ENCODE measurements at regions not wholly inside any gene's neighbourhood (a gene's known extent, or its start where the extent isn't known, plus 50 kb on each side); places are given as distances from the start of the nearest gene placed in this dataset.

DNA sequence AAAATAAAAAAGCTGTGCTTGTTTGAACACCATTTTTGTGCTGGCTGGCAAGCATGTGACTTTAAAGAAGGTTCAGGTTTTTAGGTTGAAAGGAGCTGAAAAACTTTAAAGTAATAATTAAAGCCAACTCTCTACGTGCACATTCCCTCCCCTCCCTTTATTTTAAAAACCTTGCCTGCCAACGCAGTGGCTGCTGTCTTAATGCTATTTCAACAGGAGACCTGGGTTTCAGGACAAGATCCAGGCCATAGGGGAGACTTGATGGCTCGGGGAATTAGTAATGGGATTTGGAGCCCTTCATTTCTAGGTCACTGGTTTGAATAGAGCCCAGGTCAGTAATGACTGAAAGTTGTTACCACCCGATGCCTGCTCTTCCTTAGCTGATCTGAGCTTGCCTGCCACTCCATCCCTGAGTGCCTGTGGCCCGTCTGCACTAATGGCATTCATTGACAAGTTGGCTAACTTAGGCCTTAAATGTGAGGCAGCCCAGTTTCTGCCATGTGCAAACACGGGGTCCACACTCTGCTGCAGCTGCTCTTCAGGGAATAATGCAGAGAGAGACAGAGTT is 1233.2 kb upstream of the ZEB2 start:
- H3K27ac ChIP-seq: no peak overlapping the region
- no peak for DNase-seq (ENCODE audit: low spot score)
- ChIA-PET CTCF (interaction anchor here (0.5 to 1.1 kb wide), 8 partner anchors 14 to 1755 kb away, joined by 3 to 5 read pairs (median 3); no protein-coding TSS in a partner anchor), POLR2A (ENCODE audit: low non-redundant PET) (no interaction called here)
- TF ChIP-seq, protein P1, sequence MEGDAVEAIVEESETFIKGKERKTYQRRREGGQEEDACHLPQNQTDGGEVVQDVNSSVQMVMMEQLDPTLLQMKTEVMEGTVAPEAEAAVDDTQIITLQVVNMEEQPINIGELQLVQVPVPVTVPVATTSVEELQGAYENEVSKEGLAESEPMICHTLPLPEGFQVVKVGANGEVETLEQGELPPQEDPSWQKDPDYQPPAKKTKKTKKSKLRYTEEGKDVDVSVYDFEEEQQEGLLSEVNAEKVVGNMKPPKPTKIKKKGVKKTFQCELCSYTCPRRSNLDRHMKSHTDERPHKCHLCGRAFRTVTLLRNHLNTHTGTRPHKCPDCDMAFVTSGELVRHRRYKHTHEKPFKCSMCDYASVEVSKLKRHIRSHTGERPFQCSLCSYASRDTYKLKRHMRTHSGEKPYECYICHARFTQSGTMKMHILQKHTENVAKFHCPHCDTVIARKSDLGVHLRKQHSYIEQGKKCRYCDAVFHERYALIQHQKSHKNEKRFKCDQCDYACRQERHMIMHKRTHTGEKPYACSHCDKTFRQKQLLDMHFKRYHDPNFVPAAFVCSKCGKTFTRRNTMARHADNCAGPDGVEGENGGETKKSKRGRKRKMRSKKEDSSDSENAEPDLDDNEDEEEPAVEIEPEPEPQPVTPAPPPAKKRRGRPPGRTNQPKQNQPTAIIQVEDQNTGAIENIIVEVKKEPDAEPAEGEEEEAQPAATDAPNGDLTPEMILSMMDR (conservative IDR thresholded peaks at IDR 0.05; ENCODE audit: low read depth): no peak

DNA sequence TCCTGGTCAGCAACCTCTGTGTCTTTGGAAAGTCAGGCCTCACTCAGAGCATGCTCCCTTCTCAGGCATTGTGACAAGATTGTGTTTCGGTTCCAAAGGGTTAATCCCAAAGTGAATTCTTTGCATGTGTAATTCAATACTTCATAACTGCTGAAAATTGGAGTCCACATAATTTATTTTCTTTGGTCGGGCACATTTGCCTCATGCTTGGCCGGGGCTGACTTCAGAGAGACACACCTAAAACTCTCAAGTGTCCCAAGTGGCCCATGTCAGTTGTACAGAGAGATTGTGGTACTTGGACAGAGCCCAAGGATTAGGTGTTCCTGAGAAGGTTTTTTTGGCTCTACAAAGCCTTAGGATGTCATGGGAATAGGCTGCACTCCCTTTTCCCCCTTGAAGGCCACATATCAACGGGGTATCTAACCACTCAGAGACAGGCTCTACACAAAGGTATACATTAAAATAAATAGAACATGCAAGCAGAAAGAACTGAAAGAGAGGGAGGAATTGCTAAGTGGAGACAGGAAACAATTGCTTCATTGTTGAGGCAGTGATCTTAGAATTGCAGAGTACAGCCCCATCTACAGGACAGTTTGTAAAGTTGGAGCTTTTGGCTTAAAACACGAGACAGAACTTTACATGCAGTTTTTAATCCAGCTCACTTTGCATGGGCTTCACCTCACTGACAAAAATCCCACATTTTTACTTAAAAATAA is 1232.3 kb upstream of the ZEB2 start:
- no peak overlapping the region for H3K27ac ChIP-seq
- ChIA-PET POLR2A (ENCODE audit: low non-redundant PET) (no interaction called here), CTCF (interaction anchor here (0.6 to 1.1 kb wide), 8 partner anchors 15 to 1754 kb away, joined by 3 to 5 read pairs (median 3); no protein-coding TSS in a partner anchor)

DNA sequence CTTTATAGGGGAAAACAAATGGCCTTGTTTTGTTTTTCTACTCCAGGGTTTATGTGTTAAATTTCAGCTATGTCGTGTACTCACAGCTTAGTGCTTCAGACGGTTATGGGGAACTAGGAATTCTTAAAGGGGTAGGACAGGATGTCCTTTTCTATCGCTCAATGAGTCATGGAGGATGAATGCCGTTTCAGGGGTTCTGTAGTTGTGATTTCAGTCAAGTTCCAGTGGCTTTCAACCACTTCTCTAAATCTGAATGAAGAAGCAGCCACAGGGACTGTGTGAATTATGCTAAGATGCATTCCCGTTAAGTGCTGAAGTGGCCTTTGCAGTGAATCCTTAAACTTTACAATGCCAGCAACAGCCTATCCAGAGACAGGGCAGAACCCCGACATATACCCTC is 1231.7 kb upstream of the ZEB2 start:
- CTCF ChIA-PET: no interaction called here
- TF ChIP-seq, protein P1 (conservative IDR thresholded peaks at IDR 0.05; ENCODE audit: low read depth): no peak
- H3K27ac ChIP-seq: no peak overlapping the region
- POLR2A ChIA-PET (ENCODE audit: low non-redundant PET): no interaction called here
- no peak for DNase-seq (ENCODE audit: low spot score)

More for the DNA sequence above, 1232.3 kb upstream of the ZEB2 start:
- TF ChIP-seq, protein P1 (conservative IDR thresholded peaks at IDR 0.05; ENCODE audit: low read depth): peak; percentile 66
- DNase-seq (ENCODE audit: low spot score): peak; percentile 45

DNA sequence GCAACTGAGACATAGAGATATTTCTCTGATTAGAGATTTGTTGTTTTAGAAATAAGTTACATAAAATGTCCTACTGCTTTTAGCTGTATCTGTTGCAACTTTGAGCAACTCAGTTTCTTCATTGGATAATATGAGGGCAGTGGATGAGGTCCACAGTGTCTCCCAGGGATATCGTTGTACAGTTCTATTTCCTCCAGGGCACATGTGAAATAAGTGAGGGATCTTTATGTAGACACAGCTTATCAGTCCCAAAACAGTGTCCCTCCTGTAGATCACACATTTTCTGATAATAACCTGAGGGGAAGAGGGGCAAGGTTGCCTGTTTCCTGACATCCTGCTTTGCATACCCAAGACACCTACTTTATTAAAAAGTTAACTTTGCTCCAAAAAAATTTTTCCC is 1231.2 kb upstream of the ZEB2 start:
- TF ChIP-seq, protein P1 (conservative IDR thresholded peaks at IDR 0.05; ENCODE audit: low read depth): no peak
- CTCF ChIA-PET: no interaction called here
- no peak for DNase-seq (ENCODE audit: low spot score)
- no peak overlapping the region for H3K27ac ChIP-seq
- POLR2A ChIA-PET (ENCODE audit: low non-redundant PET): no interaction called here

DNA sequence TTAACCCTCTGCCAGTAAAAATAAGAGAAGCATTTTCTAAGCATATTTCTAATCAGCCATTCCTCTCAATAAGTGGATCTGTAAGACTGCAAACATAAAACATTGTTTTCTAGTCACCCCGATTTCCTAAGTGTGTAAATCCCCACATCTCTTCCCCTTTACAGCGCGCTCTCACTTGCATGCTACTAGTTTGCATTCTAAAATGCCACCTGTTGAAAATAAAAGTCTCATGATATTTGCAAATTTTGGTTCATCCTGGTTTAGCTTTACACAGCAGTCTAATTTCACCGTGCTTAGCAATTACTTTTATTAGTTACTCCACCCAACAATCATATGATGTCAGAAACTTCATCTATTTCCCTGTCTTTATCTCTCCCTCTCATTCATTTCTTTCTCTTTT is 1230.7 kb upstream of the ZEB2 start:
- TF ChIP-seq, protein P1 (conservative IDR thresholded peaks at IDR 0.05; ENCODE audit: low read depth): no peak
- CTCF ChIA-PET: interaction anchor here (0.7 kb wide), 1 partner anchor 1416 kb away, joined by 3 read pairs; no protein-coding TSS in a partner anchor
- POLR2A ChIA-PET (ENCODE audit: low non-redundant PET): no interaction called here

DNA sequence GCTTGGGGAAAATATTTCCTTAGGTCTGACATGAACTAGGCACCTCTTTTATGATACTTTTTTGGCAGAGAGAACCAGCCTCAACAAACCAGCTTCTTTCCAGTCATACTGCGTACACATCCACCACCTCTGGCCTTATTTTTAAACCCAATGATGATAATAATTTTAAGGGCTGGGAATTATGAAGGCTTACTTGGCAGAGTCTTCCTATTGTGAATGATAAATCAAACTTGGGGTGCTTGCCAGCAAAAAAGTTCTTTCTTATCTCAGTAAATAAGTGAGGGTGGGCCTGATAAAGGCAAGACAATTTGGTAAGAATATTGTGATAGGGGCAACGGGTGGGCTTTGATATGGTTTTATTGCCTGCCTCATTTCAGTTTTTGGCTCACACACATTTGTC is 1230.2 kb upstream of the ZEB2 start:
- no peak overlapping the region for H3K27ac ChIP-seq
- ChIA-PET POLR2A (ENCODE audit: low non-redundant PET) (no interaction called here), CTCF (interaction anchor here (0.7 kb wide), 1 partner anchor 1416 kb away, joined by 3 read pairs; no protein-coding TSS in a partner anchor)
- DNase-seq (ENCODE audit: low spot score): no peak
- TF ChIP-seq, protein P1 (conservative IDR thresholded peaks at IDR 0.05; ENCODE audit: low read depth): no peak

More for the DNA sequence above, 1230.7 kb upstream of the ZEB2 start:
- no peak overlapping the region for H3K27ac ChIP-seq
- DNase-seq (ENCODE audit: low spot score): no peak
